ENCODE measurements at regions not wholly inside any gene's neighbourhood (a gene's known extent, or its start where the extent isn't known, plus 50 kb on each side); places are given as distances from the start of the nearest gene placed in this dataset.

GRCh38 chr9:118577121-118577520, 792.1 kb downstream of the BRINP1 start:
- H3K27me3 ChIP-seq (ENCODE audit: insufficient read depth, low read depth) = no peaks in the 10 kb centered on the region; the same call in 1 of the 2 replicates
- H3K9me3 ChIP-seq (ENCODE audit: insufficient read depth, low read depth) = peaks cover 4% of the 10 kb centered on the region; the same call in 1 of the 2 replicates
- no peak overlapping the region for H2AFZ ChIP-seq
- POLR2A ChIA-PET (ENCODE audit: unreplicated experiment) = no interaction called here
- H3K27ac ChIP-seq = no peak overlapping the region
- TF ChIP-seq CTCF (conservative IDR thresholded peaks at IDR 0.05) (no peak), EZH2 (IDR thresholded peaks at IDR 0.05; ENCODE audit: low read depth) (no peak)
- H3K9me2 ChIP-seq (ENCODE audit: insufficient read depth) = no peaks in the 10 kb centered on the region; the same call in 1 of the 2 replicates
- no peaks in the 10 kb centered on the region for H3F3A ChIP-seq (ENCODE audit: insufficient read depth, low read depth)
- H3K36me3 ChIP-seq (ENCODE audit: low read depth) = no peaks in the 10 kb centered on the region
- DNase-seq = no peak
- CTCF ChIA-PET = no interaction called here
- H3K4me2 ChIP-seq = no peak overlapping the region
- BruUV-seq (replicated peaks) = no TSS peak
- H3K79me2 ChIP-seq (ENCODE audit: low read depth) = no peaks in the 10 kb centered on the region
- intact Hi-C loops (cut with micrococcal nuclease; ENCODE audit: unreplicated experiment) = no loop called here
- H3K4me3 ChIP-seq = no peak overlapping the region
- H4K20me1 ChIP-seq (ENCODE audit: insufficient read depth) = no peaks in the 10 kb centered on the region; the same call in 1 of the 2 replicates
- H3K4me1 ChIP-seq (replicated peaks; ENCODE audit: insufficient read depth) = no peaks in the 10 kb centered on the region

GRCh38 chr9:118578467-118578866, 790.8 kb downstream of the BRINP1 start:
- no TSS peak for BruUV-seq (replicated peaks)
- no peak for DNase-seq
- Histone ChIP-seq H3K9me3 (ENCODE audit: insufficient read depth, low read depth) (peaks cover 4% of the 10 kb centered on the region; the same call in 1 of the 2 replicates), H3K4me2 (no peak overlapping the region), H3F3A (ENCODE audit: insufficient read depth, low read depth) (no peaks in the 10 kb centered on the region), H3K27ac (no peak overlapping the region), H2AFZ (no peak overlapping the region), H4K20me1 (ENCODE audit: insufficient read depth) (no peaks in the 10 kb centered on the region; the same call in 1 of the 2 replicates), H3K9me2 (ENCODE audit: insufficient read depth) (no peaks in the 10 kb centered on the region; the same call in none of the 2 replicates), H3K4me1 (replicated peaks; ENCODE audit: insufficient read depth) (no peaks in the 10 kb centered on the region), H3K4me3 (no peak overlapping the region), H3K27me3 (ENCODE audit: insufficient read depth, low read depth) (no peaks in the 10 kb centered on the region; the same call in 1 of the 2 replicates), H3K36me3 (ENCODE audit: low read depth) (no peaks in the 10 kb centered on the region), H3K79me2 (ENCODE audit: low read depth) (no peaks in the 10 kb centered on the region)
- ChIA-PET POLR2A (ENCODE audit: unreplicated experiment) (no interaction called here), CTCF (interaction anchor here (0.6 kb wide), 1 partner anchor 107 kb away, joined by 3 read pairs; no protein-coding TSS in a partner anchor)
- intact Hi-C loops (cut with micrococcal nuclease; ENCODE audit: unreplicated experiment) = no loop called here
- TF ChIP-seq EZH2 (IDR thresholded peaks at IDR 0.05; ENCODE audit: low read depth) (no peak), CTCF (conservative IDR thresholded peaks at IDR 0.05) (no peak)

- Histone ChIP-seq H3K4me3 (no peak overlapping the region), H3K36me3 (ENCODE audit: low read depth) (no peaks in the 10 kb centered on the region), H3K27ac (no peak overlapping the region), H2AFZ (no peak overlapping the region), H3K9me2 (ENCODE audit: insufficient read depth) (no peaks in the 10 kb centered on the region; the same call in none of the 2 replicates), H3K79me2 (ENCODE audit: low read depth) (no peaks in the 10 kb centered on the region), H4K20me1 (ENCODE audit: insufficient read depth) (no peaks in the 10 kb centered on the region), H3K27me3 (ENCODE audit: insufficient read depth, low read depth) (no peaks in the 10 kb centered on the region; the same call in 1 of the 2 replicates), H3K4me2 (no peak overlapping the region), H3F3A (ENCODE audit: insufficient read depth, low read depth) (no peaks in the 10 kb centered on the region), H3K9me3 (ENCODE audit: insufficient read depth, low read depth) (peaks cover 4% of the 10 kb centered on the region; the same call in 1 of the 2 replicates), H3K4me1 (replicated peaks; ENCODE audit: insufficient read depth) (no peaks in the 10 kb centered on the region)
- POLR2A ChIA-PET (ENCODE audit: unreplicated experiment) = no interaction called here
- intact Hi-C loops (cut with micrococcal nuclease; ENCODE audit: unreplicated experiment) = no loop called here
- CTCF ChIA-PET = no interaction called here
- no TSS peak for BruUV-seq (replicated peaks)
- TF ChIP-seq EZH2 (IDR thresholded peaks at IDR 0.05; ENCODE audit: low read depth) (no peak), CTCF (conservative IDR thresholded peaks at IDR 0.05) (no peak)
- no peak for DNase-seq
Measured at GRCh38 chr9:118583414-118583813, 785.8 kb downstream of the BRINP1 start.
